Stimulated activated CD4-positive, alpha-beta T cell treated with anti-CD3 and anti-CD28 coated beads, TNF-alpha, amount 100 ng/mL, for 4 hours (primary cell): ENCODE measurements at regions not wholly inside any gene's neighbourhood (a gene's known extent, or its start where the extent isn't known, plus 50 kb on each side); places are given as distances from the start of the nearest gene placed in this dataset.

Experiments
- DNase-seq, 3 experiments: peaks; one replicate each; pipeline ENCODE4 v3.0.0-alpha.2; 2020; ENCODE audit warnings: low read depth in 3 of 3

GRCh38 chr5:88487066-88487465 lies 218.4 kb upstream of the TMEM161B start:
- DNase-seq, result no peak

GRCh38 chr5:88486431-88486830 lies 217.8 kb upstream of the TMEM161B start:
- no peak for DNase-seq

- no peak for DNase-seq
Measured at GRCh38 chr5:88485531-88485930, 216.9 kb upstream of the TMEM161B start.

GRCh38 chr5:88483964-88484672 lies 215.5 kb upstream of the TMEM161B start:
- DNase-seq, result no peak

GRCh38 chr5:88480801-88481499 lies 212.3 kb upstream of the TMEM161B start:
- no peak for DNase-seq

GRCh38 chr5:88480245-88480644 lies 211.6 kb upstream of the TMEM161B start:
- DNase-seq, result no peak

- no peak for DNase-seq
Measured at GRCh38 chr5:88474574-88474973, 205.9 kb upstream of the TMEM161B start.

GRCh38 chr5:88470745-88471144 lies 202.1 kb upstream of the TMEM161B start:
- DNase-seq, result no peak

- no peak for DNase-seq
Measured at GRCh38 chr5:88459971-88460370, 191.3 kb upstream of the TMEM161B start.

- no peak for DNase-seq
Measured at GRCh38 chr5:88452820-88453219, 184.2 kb upstream of the TMEM161B start.

GRCh38 chr5:88450239-88450638 lies 181.6 kb upstream of the TMEM161B start:
- DNase-seq, result no peak

- no peak for DNase-seq
Measured at GRCh38 chr5:88438006-88438405, 169.4 kb upstream of the TMEM161B start.

GRCh38 chr5:88436290-88436689 lies 167.6 kb upstream of the TMEM161B start:
- DNase-seq, result no peak

- DNase-seq, result no peak
Measured at GRCh38 chr5:88428633-88429032, 160.0 kb upstream of the TMEM161B start.

- no peak for DNase-seq
Measured at GRCh38 chr5:88426441-88426840, 157.8 kb upstream of the TMEM161B start.

GRCh38 chr5:88425124-88425523 lies 156.5 kb upstream of the TMEM161B start:
- no peak for DNase-seq

- no peak for DNase-seq
Measured at GRCh38 chr5:88419931-88420330, 151.3 kb upstream of the TMEM161B start.

- no peak for DNase-seq
Measured at GRCh38 chr5:88407341-88407740, 138.7 kb upstream of the TMEM161B start.

GRCh38 chr5:88405783-88406182 lies 137.1 kb upstream of the TMEM161B start:
- no peak for DNase-seq

- no peak for DNase-seq
Measured at GRCh38 chr5:88404405-88404804, 135.8 kb upstream of the TMEM161B start.

- no peak for DNase-seq
Measured at GRCh38 chr5:88401686-88402085, 133.0 kb upstream of the TMEM161B start.

GRCh38 chr5:88401228-88401627 lies 132.6 kb upstream of the TMEM161B start:
- no peak for DNase-seq

- DNase-seq, result no peak
Measured at GRCh38 chr5:88399561-88399960, 130.9 kb upstream of the TMEM161B start.

- DNase-seq, result no peak
Measured at GRCh38 chr5:88398316-88398715, 129.7 kb upstream of the TMEM161B start.
